GM23248 (cell line): ENCODE measurements at regions not wholly inside any gene's neighbourhood (a gene's known extent, or its start where the extent isn't known, plus 50 kb on each side); places are given as distances from the start of the nearest gene placed in this dataset.

Source experiments
- EZH2 ChIP-seq: fragments of 200-600 bp; sonication (generic); IDR thresholded peaks from 2 replicates; pipeline ENCODE4 v1.6.1; 2018; ENCODE audit warnings: antibody characterized with exemption, mild to moderate bottlenecking; ENCODE audit not compliant: insufficient read depth, poor library complexity, severe bottlenecking
- EZH2phosphoT487 ChIP-seq: fragments of 200-600 bp; sonication (generic); IDR thresholded peaks from 2 replicates; pipeline ENCODE4 v1.6.1; 2018; ENCODE audit warnings: antibody characterized with exemption, moderate library complexity, mild to moderate bottlenecking, low read depth; ENCODE audit not compliant: insufficient read depth

DNA sequence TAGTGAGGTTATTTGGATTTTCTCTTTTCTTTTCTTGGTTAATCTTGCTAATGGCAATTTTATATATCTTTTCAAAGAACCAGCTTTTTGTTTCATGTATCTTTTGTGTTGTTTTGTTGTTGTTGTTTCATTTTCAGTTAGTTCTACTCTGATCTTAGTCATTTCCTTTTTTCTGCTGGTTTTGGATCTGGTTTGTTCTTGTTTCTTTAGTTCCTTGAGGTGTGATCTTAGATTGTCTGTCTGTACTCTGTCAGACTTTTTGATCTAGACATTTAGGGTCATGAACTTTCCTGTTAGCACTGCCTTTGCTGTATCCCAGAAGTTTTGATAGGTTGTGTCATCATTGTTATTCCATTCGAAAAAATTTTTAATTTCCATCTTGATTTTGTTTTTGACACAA lies 399.7 kb downstream of the TLE1 start:
- no peak for TF ChIP-seq EZH2phosphoT487
- no peak for TF ChIP-seq EZH2
